HK-2 (cell line): ENCODE measurements at regions not wholly inside any gene's neighbourhood (a gene's known extent, or its start where the extent isn't known, plus 50 kb on each side); places are given as distances from the start of the nearest gene placed in this dataset.
"Not testable (repeated sequence)": the region's sequence is repeated elsewhere in the genome, so short reads cannot be mapped to it uniquely, and the experiment has no call there.

Source experiments
- DNase-seq: peaks from one replicate; pipeline ENCODE4 v3.0.0-alpha.2; 2018; ENCODE audit not compliant: unreplicated experiment

DNA sequence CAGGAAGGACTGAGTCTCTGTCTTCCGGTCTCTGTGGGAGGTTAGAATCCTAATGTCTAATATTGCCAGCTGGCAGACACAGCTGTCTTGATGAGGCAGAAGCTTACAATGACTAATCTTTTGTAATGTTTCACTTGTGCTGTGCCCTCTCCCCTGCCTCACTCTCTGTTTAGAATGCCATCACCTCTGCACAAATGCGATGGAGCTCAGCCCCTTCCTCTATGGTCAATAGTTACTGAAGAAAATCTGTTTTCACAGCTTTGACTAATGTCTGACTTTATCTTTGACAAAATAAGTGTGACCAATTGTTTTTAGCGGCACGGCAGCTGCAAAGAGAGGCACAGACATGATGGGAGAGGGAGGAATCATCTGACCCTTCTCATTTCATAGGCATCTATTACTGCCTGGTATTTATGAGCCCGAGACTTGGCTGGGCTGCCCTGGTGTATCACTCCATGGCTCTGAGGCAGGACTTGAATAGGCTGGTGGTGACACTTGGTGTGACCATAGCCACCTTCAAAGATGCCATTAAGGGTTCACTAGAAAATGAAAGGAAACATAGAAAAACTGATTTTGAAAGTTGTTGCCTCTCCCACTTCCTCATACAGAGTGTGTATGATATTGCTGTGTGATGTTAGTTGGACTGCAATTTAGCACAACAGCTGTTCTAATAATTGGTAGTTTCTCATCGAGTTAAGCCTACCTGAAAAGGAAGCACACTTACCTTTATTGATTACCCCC, 163.2 kb upstream of the NBPF11 start:
- DNase-seq, result no peak

DNA sequence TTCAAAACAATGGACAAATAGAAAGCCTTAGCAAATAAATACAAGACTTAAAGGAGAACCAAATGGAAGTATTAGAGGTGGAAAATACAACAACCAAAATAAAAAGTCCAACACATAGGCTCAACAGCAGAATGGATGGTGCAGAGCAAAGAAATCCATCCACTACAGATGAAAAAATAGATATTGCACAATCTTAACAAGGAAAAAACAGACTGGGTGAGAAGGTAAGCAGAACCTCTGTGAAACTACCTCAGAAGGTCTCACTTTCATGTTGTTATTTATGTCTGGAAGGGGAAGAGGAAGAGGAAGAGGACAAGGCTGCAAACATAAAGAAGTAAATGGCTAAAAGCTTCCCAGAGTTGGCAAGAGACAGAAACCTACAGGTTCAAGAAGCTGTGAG, 158.7 kb upstream of the NBPF11 start:
- DNase-seq, result no peak

DNA sequence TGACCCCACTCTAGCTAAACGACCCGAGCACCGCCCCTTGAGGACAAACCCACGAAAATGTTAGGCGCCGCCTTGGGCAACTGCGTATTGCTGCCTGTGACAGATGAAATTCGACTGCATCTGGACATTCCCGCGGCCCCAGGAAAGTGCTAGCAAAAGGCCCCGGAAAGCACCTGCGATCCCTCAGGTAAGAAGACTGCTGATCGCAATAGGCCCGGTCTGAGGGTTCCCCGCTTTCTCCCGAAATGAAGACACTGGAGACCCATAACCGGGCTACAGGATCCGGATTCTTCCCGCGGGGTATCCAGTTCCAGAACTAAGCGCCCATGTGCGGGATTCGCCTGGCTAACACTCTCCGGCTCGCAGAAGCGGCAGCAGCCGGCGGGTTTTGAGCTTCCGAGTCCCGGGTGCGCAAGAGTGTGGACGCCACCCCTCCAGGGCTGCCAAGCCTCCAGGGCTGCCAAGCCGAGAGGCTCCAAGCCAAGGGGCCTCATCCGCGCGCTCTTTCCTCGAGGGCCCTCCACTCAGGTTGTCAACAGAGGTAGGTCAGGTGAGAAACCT, 157.9 kb upstream of the NBPF11 start:
- no peak for DNase-seq

DNA sequence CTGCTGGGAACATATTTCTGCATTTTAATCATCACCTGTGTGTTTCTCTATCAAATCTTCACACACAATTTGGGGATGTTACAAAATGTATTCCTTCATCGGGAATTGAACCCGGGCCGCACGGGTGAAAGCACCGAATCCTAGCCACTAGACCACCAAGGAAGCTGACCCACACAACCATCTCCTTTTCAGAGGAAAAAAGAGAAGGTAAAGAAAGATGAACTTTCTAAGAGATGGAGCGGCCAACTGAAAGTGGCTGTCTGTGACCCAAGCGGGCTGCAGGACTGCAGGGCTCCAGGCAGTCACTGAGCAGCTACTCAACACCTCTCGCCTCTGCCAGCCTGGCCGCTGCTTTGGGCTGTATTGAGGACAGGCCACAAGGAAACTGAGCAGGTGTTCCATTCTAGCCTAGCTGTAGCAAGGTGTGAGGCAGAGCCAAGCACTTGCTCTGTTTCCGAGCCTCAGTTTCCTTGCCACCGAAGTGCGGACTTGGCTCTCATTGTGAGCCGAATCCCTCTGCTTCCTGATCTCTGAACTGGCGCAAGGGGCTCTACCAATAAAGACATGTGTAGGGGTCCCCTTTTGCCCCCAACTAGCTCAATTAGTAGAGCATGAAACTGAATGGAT, 156.9 kb upstream of the NBPF11 start:
- DNase-seq, result no peak

- DNase-seq, result no peak
These were observed 155.6 kb upstream of the NBPF11 start for GRCh38 chr1:148307583-148308185.

GRCh38 chr1:148304935-148305334, 152.9 kb upstream of the NBPF11 start:
- not testable (repeated sequence) for DNase-seq

- DNase-seq, result not testable (repeated sequence)
These were observed 150.7 kb upstream of the NBPF11 start for GRCh38 chr1:148302586-148303364.

DNA sequence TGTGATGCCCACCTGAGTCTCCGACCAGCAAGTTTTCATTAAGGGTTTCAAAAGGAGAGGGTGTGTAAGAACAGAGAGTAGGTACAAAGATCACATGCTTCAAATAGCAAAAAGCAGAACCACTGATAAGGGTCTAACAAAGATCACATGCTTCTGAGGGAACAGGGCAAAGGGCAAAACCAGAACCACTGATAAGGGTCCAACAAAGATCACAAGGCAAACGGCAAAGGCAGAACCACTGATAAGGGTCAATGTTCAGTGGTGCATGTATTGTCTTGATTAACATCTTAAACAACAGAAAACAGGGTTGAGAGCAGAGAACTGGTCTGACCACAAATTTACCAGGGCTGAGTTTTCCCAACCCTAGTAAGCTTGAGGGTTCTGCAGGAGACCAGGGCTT, 145.8 kb upstream of the NBPF11 start:
- not testable (repeated sequence) for DNase-seq

- no peak for DNase-seq
These were observed 144.4 kb upstream of the NBPF11 start for GRCh38 chr1:148296511-148296910.

- no peak for DNase-seq
These were observed 142.2 kb upstream of the NBPF11 start for GRCh38 chr1:148294116-148294807.

GRCh38 chr1:148293651-148294050, 141.6 kb upstream of the NBPF11 start:
- no peak for DNase-seq

- no peak for DNase-seq
These were observed 140.8 kb upstream of the NBPF11 start for GRCh38 chr1:148292915-148293314.

GRCh38 chr1:148290881-148291280, 138.8 kb upstream of the NBPF11 start:
- DNase-seq, result no peak

DNA sequence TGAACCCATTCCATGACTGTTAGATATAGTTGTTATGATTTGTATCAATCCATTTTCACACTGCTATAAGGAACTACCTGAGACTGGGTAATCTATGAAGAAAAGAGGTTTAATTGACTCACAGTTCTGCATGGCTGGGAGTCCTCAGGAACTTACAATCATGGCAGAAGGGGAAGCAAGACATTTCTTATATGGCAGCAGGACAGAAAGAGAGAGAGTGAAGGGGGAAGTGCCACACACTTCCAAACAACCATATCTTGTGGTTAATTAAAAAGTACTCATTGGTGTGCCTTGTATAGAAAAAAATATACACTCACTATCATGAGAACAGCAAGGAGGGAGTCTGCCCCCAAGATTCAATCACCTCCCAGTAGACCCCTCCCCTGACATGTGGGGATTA, 137.6 kb upstream of the NBPF11 start:
- DNase-seq, result no peak

DNA sequence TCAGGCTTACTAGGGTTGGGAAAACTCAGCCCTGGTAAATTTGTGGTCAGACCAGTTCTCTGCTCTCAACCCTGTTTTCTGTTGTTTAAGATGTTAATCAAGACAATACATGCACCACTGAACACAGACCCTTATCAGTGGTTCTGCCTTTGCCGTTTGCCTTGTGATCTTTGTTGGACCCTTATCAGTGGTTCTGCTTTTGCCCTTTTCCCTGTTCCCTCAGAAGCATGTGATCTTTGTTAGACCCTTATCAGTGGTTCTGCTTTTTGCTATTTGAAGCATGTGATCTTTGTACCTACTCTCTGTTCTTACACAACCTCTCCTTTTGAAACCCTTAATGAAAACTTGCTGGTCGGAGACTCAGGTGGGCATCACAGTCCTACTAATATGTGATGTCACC, 133.9 kb upstream of the NBPF11 start:
- not testable (repeated sequence) for DNase-seq

- not testable (repeated sequence) for DNase-seq
These were observed 128.9 kb upstream of the NBPF11 start for GRCh38 chr1:148280831-148281572.

DNA sequence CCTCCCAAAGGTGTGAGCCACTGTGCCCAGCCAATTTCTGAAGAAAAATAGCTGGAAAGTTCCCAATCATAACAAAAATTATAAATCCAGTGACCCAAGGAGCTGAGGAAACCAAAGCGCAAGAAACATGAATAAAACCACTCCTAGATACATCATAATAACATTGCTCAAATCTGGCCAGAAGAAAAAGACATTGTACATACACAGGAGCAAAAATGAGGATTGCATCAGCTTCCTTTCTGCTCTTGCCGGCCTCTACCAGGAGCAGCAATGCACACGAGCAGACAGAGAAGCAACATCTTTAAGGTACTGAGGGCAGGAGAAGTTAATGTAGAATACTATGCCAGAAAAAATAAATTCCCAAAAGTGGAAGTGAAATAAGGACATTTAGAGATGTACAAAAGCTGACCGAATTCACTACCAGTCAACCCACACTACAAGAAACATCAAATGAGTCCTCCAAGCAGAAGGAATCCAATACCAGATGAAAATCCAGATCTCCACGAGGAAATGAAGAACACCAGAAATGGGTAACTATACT, 127.0 kb upstream of the NBPF11 start:
- DNase-seq, result not testable (repeated sequence)

DNA sequence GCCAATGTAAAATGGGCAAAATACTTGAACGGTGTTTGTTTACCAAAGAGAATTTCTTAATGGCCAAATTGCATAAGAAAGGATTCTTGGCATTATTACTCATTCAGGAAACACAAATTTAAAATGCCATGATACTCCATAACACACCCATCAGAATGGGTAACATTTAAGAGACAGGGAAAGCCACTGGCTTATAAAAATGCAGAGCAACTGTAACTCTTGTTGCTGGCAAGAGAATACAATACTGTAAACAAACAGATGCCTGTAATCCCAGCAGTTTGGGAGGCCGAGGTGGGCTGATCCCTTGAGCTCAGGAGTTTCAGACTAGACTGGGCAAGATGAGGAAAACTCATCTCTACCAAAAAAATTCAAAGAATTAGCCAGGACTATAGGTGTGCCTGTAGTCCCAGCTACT, 125.8 kb upstream of the NBPF11 start:
- DNase-seq, result not testable (repeated sequence)

DNA sequence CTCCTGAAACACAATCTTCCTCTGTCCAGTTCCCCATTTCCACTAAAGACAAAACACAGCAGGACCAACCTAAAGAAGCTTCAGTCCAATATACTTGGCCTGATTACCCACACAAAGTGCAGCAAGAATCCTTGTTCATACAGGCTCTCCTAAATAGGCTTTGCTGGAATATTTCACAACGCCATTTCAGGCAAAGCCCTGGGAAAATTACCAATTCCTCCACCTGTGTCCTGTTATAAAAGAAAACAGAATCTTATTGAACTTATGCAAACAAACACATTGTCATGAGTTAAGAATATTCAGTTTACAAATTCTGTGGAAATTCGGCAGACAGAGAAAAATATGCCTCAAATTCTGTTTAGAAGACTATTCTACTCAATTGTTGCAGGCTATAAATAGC, 115.0 kb upstream of the NBPF11 start:
- DNase-seq, result not testable (repeated sequence)
